HG02852 (cell line): ENCODE measurements at regions not wholly inside any gene's neighbourhood (a gene's known extent, or its start where the extent isn't known, plus 50 kb on each side); places are given as distances from the start of the nearest gene placed in this dataset.

Experiments
- ATAC-seq: cut with Tn5 transposase; IDR thresholded peaks from one replicate; pipeline ENCODE4 v1.9.1; 2021; ENCODE audit warnings: mild to moderate bottlenecking, moderate library complexity; ENCODE audit not compliant: unreplicated experiment

DNA sequence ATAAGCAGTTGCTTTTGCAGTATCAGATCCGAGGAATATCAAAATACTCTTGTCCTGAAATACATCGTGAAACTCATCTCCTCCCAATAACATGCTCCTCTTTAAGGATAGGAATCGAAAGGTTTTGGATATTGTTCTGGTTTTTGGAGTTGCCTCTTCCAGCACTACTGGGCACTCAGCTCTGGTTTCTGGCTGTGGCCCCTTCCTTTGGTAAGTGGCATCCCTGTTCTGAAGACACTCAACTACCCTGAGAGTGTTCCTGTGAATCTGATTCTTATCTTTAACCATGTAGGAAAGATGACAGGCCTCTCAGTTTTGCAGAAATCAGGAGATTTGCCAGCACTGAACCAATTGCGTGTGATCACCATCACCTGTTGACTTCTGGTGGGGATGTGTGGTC lies 327.5 kb upstream of the TBL1XR1 start:
- ATAC-seq = no peak

DNA sequence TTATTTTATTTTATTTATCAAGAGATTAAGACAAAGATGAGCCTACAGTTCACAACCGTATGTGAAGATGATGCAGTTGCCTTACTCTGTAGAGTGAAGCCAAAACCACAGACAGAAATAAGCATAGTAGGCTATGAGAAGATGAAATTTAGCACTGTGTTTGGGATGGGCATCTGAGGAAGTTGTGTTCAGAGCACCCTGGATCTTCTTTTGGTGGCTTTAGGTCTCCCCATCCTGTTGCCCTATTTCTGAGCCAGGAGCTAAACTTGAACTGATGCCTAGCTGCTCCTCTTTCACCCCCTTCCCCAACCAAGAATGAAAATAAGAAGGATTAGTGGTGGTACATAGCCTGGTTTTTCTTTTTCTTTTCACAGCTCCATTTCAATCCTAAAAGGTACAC lies 328.1 kb upstream of the TBL1XR1 start:
- ATAC-seq = no peak

DNA sequence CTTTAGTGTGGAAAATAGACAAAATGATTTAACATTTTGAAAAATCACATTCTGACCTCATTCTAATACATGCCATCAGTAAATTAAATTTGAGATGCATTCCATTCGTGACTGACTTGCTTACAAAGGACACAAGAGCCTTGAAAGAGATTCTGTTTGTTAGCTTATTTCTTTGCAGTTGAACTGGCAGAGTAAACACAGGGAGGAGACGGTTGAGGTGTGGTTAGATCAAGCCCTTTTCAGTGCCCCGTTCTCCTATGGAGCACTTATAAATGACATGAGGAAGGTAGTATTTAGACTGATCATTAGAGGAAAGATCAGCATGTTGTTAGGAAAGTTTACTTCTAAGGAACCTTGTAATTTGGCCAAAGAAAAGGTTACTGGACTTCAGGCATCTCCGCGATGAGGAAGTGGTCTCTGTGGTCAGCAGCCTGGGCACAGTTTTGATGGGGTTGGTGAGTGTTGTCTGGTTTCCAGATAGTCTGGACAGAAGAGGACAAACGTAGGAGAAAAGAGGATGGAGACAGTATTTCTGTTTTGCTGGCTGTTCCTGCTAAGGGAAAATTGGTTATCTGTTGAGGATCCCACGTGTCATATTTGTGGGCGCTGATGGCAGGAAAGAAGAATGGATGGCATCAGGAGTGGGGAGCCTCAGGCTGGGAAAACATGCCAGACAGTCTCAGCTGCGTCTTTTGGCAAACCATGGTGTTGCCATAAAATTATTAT lies 328.9 kb upstream of the TBL1XR1 start:
- ATAC-seq = no peak

DNA sequence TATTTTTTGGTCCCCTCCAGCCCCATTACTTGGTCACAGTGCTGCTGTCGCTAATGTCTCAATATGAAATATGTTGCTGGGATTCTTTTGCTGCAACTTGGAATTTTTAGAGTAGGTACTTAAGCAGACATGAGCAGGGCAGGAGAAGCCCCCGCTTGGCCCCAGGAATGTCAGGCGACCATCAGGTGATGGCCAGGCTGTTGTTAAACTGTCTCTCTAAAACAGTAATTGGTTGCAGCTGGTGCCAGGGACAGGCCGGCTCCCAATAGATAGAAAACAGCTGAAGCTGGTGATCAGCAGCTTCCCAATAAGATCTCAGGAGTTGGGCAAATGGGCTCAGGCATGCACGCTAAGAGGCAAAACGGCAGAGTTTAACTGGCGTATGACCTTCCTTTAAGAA lies 329.9 kb upstream of the TBL1XR1 start:
- ATAC-seq = no peak

DNA sequence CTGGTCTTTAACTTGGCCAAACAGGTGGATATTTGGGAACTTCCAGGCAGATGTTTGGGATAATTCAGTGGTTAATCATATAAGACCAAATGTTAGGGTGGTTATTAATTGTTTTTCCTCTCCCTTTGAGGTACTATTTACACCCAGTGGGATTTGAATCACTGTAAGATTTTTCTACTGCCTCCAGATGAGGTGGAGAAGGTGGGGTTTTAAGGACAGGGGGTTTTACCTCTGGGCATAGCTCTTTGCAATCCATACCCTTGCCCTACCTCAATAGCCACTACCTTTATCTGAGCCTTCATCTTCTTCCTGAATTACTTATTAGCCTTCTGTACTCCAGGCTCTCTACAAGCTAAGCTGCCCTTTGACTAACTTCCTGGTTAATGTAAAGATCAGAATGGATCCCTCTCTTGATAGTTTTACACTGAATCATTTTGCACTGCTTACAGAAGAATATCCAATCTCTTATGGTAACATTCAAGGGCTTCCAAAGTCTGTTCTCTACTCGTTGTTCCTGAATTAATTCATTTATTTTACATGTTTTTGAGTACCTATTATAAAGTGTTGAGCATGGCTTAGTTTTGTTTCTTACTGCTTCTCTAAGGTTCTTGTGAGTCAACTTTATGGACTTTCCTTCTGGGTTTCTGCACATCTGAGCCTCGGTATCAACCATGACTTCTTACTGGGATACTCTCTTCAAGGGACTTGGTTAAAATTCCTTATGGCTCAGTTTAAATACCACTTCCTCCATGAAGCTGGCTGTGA lies 331.2 kb upstream of the TBL1XR1 start:
- ATAC-seq = no peak

DNA sequence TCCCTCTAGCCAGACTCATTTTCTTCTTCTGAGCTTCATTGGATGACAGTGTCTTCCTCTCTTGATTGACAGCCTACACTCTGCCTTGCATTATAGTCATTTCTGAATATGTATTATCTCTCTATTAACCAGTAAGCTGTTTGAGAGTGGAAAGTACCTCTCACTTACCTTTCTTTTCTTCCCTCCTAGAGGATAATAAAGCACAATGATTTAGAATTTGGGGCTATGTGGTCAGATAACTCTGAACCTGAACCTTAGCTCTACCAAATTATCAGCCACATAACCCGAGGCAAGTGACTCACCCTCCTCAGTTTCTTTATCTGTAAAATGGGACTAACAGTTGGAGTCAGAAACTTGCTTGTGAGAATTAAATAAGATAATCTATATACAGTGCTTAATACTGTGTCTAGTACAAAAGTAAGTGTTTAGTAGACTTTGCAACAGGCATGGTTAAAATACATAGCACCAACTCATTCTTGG lies 331.8 kb upstream of the TBL1XR1 start:
- no peak for ATAC-seq

DNA sequence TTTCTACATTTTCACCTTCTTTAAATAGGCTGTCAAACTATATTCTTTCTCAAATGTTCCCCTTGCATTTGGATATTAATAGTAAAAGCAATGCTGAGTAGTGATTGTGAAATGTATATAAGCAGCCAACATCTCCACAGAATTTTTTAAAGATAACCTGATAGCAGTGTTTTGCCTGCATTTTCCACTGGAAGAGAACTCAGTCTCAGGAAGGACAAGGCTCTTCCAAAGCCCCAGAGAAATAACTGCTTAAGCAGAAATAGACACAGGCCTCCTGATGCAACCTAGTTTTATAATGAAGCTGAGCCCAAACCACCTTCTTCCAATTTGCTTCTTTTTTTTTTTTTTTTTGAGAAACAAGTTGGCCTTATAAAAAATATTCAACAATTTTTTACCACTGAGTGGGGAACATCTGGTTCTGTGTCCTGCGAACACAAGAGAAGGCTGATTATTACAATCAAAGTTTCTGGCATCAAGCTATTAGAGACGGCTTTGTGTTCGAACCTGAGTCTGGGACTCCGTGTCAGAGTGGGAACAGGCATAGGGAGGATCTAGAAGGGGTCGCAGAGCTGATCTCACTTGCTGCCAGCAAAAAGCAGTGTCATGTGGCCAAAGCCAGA lies 332.5 kb upstream of the TBL1XR1 start:
- no peak for ATAC-seq

DNA sequence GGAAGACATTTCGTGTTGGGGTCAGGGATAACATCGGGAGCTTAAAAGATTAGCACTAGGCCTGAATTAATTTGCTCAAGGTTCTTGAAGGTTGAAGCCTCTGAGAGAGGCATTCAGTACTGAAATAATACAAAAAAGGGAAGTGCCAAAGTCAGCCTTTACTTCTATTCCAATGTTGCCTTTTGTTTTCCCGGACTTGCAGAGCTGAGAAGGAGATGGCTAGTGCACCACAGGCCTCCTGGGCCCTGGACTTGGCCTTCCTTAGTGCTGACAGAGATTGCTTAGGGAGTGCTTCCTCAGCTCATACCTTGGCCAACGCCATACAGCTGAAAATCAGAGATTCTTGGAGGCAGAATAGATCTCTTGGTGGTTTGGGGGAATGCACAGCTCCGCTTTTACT lies 333.6 kb upstream of the TBL1XR1 start:
- ATAC-seq = no peak

DNA sequence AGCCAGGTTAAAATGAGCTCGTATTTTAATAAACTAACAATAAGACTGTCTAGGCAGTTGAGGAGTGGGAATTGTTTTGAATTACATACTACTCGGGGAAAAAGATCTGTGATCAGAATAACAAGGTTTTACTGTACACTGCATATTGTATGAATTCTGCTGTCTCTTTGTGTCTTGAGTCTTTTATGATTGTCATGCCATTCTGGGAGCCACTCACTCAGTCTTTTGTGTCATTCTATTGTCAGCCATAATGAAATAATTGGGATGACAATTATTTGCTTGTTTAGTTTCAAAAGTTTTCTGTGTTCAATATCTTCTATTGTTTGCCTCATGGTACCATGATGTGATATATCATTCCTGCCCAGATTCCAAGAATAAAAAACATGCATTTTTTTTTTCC lies 339.6 kb upstream of the TBL1XR1 start:
- ATAC-seq = no peak

DNA sequence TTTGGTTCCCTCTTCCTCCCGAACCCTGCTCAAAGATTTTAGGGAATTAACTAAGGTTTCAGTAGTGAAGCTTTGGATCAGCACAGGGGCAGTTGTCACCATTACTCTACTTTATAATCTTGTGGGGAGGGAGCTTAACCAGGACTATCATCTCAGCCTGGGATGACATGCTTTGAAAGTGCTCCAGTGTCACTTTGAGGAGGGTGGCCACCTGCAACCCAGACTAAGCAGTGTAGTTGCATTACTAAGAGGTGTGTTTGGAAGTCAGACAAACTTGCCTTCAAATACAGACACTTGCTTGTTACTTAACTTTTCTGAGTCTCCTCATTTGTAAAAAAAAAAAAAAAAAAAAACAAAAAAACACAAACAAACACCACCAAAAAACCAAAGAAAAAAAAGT lies 340.3 kb upstream of the TBL1XR1 start:
- ATAC-seq = no peak

DNA sequence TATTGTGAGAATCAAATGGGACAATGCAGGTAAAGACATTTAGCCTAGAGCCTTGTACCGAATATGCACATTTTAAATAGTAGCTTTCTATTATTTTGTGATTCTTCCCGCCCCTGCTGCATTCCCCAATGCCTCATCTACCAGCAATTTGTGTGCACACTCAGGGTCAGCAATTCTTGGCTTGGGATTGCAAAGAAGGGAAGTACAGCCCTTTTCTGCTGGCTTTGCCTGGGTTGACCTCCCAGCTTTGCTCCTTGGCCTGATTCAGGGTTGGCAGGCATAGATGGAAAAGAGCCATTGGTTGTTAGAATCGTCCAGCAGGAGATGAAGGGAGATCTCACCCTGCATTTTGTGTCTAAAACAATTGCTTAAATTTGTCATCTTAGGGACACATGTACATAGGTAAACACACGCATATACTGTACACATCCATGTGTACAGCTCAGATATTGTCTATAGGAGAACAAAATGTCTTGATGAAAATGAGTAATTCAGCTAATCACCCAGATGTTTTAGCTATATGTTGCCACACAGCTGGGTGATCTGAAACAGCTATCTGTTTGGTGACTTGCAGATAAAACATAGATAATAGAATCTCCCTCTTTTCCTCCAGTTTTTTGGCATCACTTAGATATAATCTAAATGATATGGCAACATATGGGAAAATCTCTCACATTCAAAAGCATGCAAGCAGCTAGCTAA lies 340.9 kb upstream of the TBL1XR1 start:
- ATAC-seq = no peak

DNA sequence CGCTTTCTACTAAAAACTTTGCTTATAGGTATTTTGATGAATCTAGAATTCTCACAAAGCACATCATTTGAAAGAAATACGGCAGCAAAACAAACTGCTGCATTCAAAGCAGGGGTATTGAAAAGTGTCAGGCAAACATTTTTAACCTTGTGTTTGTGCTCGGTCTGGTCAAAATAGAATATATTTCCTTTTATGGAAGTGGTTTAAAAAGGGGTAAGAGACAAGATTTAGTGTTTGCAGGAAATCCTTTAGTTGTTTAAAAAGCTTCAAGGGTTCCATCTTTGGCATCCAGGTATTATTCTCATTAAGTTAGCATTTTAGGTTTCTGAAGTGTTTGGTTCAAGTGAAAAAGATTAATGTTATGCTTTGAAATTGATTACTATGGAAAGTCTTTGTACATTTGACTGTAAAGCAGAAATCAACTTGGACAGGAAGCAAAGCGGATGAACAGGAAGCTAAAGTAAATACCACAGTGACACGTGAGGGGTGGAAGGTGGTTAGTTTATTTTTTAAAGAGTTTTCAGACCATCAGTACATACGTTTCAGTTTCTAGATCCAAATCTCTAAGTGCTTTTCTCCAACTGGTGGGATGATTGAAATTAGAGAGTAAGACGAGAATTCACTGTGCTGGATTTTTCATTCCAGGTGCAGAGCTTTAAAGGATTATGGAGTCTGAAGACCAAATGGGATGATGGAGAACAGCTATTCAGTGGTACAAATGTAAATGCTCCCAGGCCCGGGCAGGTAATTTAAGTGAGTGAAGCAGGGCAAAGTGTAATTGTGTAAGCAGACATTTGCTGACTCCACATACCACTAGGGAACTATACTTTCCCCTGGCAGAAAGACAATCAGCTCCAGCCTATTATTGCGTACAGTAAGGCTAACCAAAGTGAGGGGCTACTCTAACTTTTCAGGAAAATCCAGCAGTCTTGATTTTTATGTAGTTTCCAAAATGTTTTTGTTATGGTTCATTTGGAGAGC lies 341.8 kb upstream of the TBL1XR1 start:
- ATAC-seq = peak; percentile 94

DNA sequence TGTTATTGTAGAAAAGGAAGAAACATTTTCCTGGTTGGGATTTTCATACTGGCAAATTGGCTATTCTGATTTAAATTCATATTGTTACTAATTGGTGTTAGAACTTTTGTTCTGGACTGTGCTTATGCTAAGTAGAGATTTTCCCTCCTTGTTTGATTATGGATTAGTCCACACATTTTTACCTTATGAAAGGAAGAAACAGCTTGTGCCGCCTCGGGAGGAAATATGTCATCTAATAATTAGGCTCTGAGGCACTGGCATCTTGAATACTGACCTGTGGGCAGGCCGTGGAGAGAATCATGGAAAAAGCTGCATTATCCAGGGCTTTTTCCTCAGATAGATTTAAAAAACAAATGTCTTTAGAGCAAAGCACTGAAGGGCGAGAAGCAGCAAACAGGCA lies 344.3 kb upstream of the TBL1XR1 start:
- no peak for ATAC-seq

DNA sequence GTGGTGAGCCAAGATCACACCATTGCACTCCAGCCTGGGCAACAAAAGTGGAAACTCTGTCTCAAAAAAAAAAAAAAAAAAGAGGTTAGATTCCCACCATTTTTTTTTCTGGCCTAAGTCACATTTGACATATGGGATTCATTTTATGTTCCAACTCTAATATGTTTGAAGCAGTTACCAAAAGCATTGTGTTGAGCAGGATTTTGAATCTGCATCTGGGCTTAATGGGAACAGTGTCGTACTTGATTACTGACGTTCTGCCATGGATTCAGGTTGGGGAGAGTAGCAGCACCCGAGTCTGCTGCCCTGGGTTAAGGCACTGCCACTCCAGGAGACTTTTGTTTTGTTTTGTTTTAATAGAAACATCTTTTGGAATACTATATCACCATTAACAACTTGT lies 348.7 kb upstream of the TBL1XR1 start:
- ATAC-seq = no peak

DNA sequence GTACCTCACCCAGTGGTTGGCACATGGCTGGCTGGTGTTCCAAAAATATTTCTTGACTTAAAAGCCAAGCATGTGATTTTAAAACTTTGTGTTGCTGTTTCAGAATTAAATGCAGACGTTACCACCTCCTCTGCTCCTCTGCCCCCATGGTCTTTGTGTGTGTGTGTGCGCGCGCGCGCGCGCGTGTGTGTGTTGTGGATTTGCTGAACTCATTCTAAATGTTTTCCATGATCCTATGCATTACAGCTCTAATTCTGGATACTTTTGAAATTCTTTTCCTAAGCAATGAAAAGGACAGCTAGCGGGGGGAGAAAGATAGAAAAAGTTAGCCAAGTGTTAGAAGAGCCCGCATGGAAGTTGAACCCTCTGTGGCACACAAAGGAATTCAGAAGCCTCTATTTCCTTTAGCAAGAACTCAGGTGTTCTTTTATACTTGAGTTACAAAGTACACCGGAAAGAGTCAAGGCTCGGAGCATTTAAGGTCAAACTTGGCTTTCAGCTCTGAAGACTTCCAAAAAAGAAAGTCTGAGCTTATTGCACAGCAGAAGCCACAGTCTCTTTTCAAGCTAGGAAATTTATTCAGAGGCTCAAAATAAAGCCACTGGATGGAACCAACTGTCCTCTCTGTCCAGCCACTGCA lies 350.5 kb upstream of the TBL1XR1 start:
- ATAC-seq = no peak

DNA sequence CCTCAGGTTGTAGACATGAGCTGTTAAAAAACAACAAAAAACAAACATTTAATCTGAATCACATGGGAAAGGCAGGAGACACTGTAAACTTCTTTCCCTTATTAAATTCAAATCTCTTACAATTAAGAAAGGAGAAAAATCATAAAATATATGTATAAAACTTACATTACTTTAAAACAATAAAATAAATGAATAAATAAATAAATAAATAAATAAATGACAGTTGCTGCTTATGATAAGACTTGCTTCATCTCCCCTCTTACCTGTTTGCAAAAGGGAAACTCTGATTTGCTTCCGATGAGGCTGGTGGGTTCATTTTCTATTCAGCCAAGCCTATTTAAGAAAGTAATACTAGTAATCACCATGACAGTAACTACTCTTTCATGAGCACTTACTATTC lies 353.4 kb upstream of the TBL1XR1 start:
- ATAC-seq = no peak

DNA sequence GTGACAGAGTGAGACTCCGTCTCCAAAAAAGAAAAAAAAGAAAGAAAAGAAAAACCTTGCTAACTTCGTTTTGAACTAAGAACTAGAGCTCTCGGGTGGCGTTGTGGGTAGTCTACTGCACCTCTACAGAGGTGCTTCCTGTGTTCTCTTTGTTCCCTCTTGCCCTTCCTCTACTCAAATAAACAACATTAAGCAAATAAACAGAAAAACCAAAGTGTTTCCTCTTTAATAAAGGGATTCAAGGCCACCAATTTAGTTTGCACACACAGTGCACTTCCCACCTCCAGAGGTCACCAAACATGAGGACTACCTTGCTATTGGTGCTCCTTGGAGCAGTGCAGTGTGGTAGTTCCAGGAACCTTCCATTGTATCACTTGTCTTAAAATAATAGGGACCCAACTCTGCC lies 354.2 kb upstream of the TBL1XR1 start:
- ATAC-seq = no peak

DNA sequence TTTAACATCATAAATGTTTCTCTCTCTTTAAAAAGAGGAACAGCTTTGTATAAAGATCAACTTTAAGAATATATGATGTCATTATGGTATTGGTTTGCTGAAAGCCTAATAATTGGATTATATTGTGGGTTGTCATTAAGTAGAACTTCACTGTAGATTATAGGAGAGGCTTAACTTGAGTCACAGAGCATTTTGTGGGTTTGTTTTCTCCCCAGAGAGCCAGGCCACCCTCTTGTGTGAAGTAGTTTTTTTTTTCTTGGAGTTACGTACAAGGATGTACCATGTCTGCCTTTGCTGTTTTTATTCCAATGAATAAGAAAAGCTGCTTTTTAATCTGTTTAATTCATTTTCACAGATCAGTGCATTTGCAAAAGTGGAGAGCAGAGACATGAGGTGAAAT lies 354.8 kb upstream of the TBL1XR1 start:
- no peak for ATAC-seq

DNA sequence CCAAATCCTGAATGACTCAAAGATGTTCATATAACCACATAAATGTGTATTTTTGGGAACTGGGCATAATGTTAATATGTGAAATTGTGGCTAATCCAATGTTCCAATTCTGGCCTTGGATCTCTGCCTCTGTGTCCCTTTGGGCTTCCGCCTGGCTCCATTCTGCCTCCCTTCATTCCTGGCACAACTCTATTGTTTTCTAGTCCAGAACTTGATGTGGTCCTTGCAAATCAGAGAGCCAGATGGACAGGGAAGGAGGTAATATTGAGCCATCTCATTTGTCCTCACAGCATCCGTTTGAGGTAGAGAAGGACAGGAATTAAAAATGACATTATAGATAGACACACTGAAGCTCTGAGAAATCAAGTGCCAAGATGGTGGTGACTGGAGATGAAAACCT lies 355.7 kb upstream of the TBL1XR1 start:
- no peak for ATAC-seq

DNA sequence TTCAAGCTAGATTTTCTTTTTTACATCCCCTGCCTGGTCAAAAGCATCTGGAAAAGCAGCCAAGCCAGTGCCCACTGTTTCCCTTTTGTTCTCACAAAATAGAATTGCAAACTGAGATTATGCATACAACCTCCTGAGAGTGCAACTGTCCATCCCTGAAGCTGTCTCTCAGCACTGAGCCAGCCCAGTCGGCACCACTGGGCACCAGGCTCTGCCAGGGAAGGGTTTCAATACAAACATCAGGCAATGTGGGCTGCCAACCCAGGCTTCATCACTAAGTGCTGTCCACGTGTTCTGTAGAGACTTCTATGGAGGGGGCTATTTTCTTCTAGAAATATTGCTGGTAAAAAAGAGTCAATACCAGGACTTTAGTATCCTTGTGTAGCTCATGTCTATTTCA lies 356.3 kb upstream of the TBL1XR1 start:
- ATAC-seq = no peak
